HG02763 (cell line): ENCODE measurements at regions not wholly inside any gene's neighbourhood (a gene's known extent, or its start where the extent isn't known, plus 50 kb on each side); places are given as distances from the start of the nearest gene placed in this dataset.

ENCODE experiments used
- ATAC-seq: cut with Tn5 transposase; IDR thresholded peaks from one replicate; pipeline ENCODE4 v1.9.1; 2021; ENCODE audit warnings: mild to moderate bottlenecking, moderate library complexity; ENCODE audit not compliant: unreplicated experiment

- no peak for ATAC-seq
Observed at GRCh38 chr2:149826471-149827125, 239.0 kb upstream of the MMADHC start.

GRCh38 chr2:149825473-149825872, 237.9 kb upstream of the MMADHC start:
- no peak for ATAC-seq

- no peak for ATAC-seq
Observed at GRCh38 chr2:149824136-149824535, 236.6 kb upstream of the MMADHC start.

GRCh38 chr2:149819356-149819957, 231.9 kb upstream of the MMADHC start:
- ATAC-seq, result no peak

GRCh38 chr2:149816756-149817551, 229.4 kb upstream of the MMADHC start:
- ATAC-seq, result no peak

GRCh38 chr2:149815941-149816340, 228.4 kb upstream of the MMADHC start:
- no peak for ATAC-seq

GRCh38 chr2:149814901-149815300, 227.3 kb upstream of the MMADHC start:
- no peak for ATAC-seq

- no peak for ATAC-seq
Observed at GRCh38 chr2:149814049-149814448, 226.5 kb upstream of the MMADHC start.

GRCh38 chr2:149808556-149808955, 221.0 kb upstream of the MMADHC start:
- no peak for ATAC-seq

- ATAC-seq, result no peak
Observed at GRCh38 chr2:149806651-149807050, 219.1 kb upstream of the MMADHC start.

GRCh38 chr2:149800624-149801542, 213.3 kb upstream of the MMADHC start:
- no peak for ATAC-seq

- ATAC-seq, result no peak
Observed at GRCh38 chr2:149799013-149799705, 211.6 kb upstream of the MMADHC start.

- no peak for ATAC-seq
Observed at GRCh38 chr2:149797030-149797429, 209.5 kb upstream of the MMADHC start.

- ATAC-seq, result no peak
Observed at GRCh38 chr2:149789549-149789948, 202.0 kb upstream of the MMADHC start.

GRCh38 chr2:149787206-149787605, 199.6 kb upstream of the MMADHC start:
- ATAC-seq, result no peak

GRCh38 chr2:149783284-149783683, 195.7 kb upstream of the MMADHC start:
- ATAC-seq, result no peak

- no peak for ATAC-seq
Observed at GRCh38 chr2:149782572-149782971, 195.0 kb upstream of the MMADHC start.

- no peak for ATAC-seq
Observed at GRCh38 chr2:149781263-149781808, 193.8 kb upstream of the MMADHC start.

- ATAC-seq, result no peak
Observed at GRCh38 chr2:149773006-149773405, 185.4 kb upstream of the MMADHC start.

GRCh38 chr2:149768320-149768799, 180.8 kb upstream of the MMADHC start:
- no peak for ATAC-seq
